A172 (cell line): ENCODE measurements at regions not wholly inside any gene's neighbourhood (a gene's known extent, or its start where the extent isn't known, plus 50 kb on each side); places are given as distances from the start of the nearest gene placed in this dataset.

Experiments
- DNase-seq: peaks from one replicate; pipeline ENCODE4 v3.0.0-alpha.2; 2015; ENCODE audit warnings: low spot score

DNA sequence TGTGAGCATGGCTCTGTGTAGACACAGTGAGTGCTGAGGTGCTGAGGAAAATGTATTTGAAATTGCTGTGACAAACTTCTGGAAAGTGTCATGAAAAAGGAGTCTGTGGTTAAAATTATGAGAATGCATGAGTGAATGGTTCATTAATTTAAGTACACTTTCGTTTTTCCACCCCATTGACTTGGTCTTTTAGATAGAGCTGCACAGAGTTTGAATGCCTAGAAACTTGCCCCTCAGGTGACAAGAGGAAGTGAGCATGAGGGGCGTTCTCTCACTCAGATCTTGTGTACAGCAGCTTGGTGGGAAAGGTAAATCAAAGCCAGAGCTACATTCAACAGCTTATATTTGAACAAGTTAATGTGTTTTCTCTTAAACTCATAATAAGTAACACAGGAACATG is 296.8 kb downstream of the WDR72 start:
- DNase-seq = no peak

DNA sequence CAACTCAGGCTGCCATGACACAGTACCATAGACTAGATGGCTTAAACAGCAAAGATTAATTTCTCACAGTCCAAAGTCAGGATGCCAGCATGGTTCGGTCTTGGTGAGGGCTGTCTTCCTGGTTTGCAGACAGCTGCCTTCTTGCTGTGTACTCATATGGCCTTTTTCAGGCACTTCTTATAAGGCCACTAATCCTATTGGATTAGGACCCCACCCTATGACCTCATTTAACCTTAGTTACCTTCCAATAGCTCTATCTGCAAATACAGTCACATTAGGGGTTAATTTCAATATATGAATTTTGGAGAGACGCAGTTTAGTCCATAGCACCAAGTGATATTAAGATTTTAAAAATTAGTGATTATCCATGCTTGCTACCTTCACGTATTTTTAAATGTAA is 297.8 kb downstream of the WDR72 start:
- DNase-seq = no peak

DNA sequence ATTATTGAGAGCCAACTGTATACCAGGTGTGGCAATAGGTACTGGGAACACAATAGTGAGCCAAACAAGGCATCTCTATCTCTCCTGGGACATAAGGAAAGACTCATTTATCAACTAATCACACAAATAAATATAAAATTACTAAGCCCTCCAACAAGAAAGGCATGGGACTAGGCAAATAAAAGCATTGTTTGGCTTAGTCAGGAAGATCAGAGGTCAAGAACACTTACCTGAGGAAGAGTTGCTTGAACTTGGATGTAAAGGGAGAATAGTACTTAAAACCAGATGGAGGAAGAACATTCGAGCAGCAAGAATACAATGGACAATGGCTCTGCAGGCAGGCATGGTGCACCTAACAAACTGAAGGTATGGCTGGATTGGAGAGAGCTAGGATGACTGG is 300.7 kb downstream of the WDR72 start:
- DNase-seq = no peak

DNA sequence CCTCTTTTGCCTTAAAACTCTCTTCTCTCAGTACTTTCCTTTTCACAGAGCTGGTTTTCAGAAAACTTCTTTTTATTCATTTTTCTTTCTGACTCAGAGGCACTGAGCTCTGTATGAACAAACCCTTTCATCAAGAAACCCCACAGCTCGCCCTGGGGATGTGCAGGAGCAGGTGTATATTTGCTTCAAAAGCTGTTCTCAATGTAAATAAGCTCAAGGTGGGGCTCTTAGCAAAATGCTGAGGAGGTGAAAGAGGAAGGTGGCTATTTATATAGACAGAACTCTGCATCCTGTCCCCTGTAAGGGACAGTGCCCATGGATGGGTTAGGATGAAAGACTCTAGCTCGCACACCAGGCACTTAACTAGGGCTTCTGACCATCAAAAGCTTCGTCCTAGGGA is 302.0 kb downstream of the WDR72 start:
- DNase-seq = no peak

DNA sequence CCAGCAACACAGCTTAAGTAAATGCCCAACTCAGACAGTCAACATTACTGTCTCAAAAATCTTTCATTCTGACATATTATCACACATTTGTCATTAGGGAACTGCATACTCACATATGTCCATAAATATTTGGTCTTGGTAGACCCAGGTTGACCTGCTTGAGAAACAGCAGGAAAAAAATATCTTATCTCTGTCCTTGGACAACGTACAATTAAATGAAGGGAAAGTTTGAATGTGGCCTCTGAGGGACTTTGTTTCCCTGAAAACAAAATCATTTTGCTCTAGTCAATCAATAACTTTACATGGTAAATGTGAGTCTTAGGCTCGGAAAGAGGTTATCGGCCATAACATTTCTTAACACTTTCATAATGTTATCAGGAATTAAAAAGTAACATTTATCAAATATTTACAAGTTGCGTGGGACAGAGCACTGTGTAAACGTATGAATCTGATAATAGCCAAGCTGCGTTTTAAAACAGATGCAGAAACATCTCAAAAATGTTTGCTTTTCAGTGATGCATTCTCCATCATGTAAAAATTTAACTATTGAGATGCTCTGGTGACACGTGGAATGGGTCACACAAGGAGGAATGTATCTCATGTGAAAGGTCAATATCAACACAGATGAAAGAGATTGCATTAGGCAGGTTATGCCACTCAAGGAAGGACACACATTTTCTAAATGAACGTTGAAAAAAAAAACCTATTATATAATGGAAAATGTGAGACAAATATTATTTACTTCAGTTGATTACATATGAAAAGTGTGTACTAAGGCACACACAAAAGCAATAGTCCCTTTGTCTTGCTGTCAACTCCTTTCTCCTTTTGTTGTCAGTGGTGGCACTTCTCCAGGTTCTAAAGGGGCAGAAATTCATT is 304.4 kb downstream of the WDR72 start:
- DNase-seq = no peak

DNA sequence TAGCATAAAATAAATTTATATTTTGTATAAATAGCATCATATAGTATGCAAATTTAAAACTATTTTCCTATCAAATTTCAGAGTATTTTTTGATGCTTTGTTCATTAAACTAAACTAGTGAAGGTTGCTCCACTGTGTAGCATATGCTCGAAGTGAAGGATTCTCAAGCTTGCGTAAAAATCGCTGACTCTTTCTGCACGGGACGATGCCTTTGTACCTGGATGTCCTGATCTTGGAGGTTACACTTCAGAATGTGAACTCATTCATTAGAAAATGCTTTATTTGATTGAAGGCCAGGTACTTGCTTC is 305.0 kb downstream of the WDR72 start:
- no peak for DNase-seq

DNA sequence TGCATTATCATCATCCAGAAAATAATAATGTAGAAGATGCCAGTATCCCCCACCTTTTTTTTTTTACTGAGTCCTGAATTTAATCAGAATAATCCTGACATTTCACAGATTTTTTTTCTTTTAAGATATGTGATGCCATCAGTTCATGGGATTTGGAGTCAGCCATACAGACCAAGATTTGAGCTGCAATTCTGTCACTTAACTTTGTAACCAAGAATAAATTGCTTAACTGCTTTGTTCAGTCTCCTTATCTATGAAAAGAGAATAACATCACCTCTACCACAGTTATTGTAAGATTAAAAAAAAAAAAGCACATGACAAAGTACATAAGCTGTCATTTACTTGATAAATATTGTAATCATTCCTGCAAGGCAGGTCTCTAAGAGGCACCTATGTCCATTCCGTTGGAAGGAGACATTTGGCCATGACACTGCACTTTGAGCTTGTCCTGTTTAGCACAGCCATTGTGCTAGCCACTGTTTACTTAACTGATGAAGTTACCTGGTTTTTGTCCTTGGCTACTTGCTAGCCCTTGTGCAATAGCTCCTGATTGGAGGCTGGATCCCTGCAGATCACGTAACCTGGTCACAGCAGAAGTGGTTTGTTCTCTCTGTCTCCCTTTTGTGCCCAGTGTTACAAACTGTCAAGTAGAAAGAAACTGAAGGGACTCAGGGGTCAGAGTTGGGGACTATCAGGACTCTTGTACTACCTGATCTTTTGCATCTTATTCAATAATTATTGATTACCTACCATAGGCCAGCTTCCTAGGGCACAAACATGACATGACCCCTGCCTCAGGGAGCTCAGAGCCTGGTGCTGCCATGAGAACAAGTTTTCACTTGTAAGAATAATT is 306.0 kb downstream of the WDR72 start:
- no peak for DNase-seq

DNA sequence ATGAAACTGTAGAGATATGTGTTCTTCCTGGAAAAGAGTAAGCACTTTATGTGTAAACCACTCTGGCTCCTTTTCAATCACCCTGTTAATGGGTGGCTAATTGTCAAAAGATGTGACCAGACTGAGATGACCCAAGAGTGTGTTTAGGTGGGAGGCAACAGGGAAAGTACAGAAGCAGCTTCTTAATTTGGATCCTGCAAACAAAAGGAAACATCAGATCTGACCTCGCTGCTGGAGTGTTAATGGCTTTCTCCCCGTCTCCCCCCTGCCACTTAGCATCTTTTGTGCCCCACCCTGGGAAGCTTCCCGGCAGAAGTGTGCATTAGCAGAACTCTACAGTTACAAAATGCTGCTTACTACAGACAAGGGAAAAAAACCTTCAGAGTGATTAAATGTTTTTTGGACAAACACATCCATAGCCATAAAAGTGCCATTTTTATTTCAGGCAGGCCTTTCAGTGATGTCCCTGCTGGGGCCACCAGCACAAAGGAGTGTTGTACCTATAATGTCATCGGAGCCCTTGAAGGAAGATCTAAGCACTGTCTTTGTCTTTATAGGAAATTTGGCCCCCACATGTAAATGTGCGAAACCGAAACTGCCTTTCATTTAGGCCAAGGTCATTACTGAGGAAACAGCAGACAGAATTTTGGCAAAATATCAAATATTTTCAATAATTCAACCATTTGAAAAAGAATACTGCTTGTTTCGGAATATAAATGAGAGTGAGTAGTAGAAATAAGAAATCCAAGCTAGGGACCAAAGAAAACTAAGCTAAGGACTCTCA is 311.0 kb downstream of the WDR72 start:
- no peak for DNase-seq

DNA sequence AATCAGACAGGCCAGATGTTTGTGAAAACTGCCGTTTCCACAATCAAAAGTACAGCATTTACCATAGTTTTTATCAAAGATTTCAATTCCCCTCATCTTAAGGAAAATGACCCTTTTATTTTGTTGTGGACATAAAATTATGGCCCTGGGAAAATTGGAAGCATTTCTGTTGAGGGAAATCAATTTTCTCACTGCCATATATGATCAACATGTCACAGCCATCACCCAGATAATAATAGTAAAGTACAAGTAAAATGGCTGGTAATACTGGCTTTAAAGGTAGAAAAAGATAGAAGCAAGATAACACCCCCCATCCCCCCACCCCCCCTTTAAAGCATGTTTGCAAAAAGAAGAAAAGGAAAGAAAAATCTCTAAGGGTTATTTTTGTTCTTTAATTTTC is 311.7 kb downstream of the WDR72 start:
- no peak for DNase-seq

DNA sequence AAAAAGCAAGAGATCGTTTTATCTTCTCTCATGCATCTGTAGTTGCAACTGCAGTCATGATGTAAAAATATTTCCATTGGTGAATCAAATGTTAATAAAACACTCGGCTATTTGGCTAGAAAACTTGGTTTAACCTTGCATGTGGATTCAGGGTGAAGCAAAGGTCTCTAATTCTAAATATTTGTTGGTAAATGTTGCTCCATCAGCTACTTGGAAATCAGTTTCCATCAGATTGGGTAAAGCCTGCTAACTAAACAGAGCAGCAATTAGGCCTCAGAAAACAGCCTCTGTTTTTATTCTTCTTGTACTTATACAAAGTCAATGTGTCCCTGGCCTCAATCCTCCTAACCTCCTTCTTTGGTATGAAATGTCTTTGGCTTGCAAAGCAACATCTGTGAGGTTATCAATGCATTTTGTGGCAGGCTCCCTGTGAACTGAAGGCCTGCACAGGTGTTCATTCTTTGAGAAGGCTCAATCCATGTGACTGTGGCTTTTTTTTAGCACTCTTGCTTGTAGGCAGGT is 312.3 kb downstream of the WDR72 start:
- DNase-seq = no peak

DNA sequence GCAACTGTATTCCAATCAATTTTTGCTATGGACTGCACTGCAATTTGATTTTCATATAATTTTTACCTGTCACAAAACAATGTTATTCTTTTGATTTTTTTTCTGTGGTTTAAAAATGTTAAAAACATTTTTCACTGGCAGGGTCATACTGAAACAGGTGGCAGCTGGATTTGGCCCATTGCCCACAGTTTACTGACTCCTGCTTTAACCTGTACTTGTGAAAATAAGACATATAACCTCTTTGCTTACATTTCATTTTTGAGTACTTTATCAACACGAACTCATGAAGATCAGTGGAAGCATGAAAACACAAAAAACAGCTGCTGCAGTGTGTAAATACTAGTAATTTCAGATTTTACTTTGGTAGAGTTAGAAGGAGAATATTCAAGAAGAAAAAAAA is 313.1 kb downstream of the WDR72 start:
- DNase-seq = no peak

DNA sequence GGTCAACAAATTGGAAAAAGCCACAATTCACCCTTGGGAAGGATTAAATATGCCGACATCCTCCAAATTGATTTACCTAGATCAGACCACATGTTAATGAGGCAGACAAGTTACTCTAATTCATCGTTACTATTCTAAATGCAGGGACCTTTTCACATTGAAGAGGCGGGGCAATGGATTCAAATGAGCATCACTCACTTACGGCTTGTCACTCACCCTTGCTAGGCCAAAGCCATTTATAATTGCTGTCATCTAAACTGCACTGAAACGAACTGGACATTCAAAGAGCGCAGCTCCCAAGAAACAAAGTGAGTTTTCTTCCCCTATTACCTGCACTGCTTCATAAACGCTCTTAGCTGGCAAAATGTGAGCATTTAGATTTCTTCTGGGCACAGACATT is 313.9 kb downstream of the WDR72 start:
- no peak for DNase-seq

DNA sequence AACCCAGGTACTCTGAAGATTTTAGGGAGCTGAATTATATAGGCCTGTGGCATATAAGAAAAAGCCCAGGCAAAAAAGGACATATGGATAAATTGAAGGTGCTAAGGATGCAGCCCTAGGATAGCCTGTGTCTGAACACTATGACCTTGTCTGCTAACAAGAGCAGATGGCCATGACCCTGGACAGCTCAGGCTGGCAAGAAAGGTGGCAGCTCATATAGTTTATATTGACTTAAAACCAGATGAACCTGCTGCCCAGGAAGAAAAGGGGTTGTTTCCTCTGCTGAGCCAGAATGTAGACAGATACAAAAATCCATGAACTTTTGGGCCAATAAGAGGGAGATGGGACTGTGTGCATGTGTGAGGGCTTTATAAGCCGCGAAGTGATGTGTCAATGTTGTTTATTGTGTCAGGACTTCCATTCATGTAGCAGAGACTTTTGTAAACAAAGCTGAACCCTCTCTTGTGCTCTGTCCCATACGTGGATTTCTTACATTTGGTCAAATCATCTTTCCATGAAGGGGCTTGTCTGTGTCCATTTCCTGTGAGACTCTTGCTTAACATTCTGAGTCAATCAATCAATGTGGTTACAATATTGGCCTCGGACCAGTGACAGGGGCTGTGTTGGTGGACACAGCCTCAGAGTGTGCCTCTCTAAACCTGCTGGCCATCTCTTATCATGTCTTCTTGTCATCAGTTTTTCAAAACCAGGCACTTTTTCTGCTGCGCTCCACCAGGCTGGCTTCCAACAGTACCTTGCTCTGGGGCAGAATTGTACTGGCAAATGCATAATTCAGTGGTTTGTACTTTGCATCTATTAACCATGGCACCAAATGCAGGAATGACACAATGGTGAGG is 321.2 kb downstream of the WDR72 start:
- DNase-seq = no peak

DNA sequence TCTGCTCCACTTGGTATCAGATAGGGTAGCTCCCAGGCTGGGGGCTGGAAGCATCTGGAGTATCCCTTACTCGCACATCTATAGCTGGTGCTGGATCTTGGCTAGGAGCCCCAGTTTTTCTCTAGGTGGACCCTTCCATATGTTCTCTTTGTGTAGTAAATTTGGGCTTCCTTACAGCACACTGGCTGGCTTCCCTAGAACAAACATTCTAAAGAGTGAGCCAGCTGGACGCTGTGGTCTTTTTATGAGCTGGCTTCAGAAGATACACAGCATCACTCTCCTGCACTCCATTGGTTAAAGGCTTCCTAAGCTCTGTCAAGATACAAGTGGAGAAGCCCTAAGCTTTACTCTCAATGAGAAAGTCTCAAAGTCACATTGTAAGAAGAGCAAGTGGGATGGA is 322.1 kb downstream of the WDR72 start:
- DNase-seq = no peak

DNA sequence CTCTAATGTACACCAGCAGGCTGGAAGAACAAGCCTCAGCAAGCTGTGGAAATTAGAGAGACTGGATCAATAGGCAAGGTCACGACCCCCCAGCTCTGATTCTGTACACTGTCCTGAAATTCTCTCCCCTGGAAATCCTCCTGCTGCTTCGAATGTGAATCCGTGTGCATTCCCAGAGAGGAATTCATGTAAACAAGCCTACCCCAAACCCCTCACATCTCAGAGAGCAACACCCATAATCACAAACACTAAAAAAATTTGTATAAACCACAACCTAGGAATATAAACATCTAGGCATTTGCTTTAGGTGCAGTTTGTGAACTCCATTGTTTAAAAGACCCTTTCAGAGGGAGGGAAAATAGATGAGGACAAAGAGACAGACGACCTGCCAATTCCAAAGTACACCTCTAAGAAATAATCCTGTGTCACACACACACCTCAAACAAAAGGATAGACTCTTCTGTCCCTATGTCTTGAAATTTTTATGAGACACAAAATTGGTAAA is 325.2 kb downstream of the WDR72 start:
- no peak for DNase-seq

DNA sequence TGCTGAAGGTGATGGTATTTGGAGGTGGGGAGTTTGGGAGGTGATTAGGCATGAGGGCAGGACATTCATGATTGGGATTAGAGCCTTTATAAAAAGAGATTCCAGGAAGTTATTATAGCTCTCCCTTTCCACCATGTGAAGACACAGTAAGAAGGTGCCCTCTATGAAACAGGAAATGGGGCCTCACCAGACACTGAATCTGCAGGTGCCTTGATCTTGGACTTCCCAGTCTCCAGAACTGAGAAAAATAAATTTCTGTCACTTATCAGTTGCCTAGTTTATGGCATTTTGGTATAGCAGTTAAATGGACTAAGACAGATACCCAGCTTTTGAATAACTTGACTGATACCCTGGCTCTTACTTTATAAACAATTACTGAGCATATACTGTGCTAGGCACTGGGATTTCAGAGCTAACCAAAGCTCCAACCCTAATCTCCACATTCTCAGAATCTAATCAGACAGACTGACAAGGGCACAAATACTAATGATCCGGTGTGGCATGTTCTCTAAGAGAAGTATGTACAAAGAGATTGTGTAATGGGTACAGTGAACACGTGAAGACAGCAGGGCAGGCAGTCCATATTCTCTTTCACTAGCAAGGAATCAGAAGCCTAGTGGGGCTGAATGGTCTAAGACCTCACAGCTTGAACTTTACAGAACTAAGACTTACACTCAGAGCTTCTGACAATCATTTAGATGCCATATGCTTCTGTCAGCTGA is 343.1 kb downstream of the WDR72 start:
- DNase-seq = no peak

DNA sequence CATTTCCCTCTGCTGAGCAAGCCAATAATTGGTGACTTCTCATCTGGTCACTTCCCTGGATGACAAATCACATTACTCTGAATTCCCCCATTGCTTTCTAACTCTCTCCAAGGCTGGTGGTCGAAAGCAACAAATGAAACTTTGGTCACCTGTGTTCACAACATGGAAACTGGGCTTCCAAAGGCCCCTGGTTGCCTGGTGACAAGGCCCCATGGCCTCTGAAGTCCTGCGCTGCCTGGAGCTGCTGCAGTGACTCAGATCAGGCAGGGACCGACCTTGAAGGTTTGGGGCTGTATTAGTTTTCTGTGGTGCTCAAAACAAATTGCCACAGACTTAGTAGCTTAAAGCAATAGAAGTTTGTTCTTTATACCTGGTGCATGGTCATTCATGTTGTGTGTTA is 345.3 kb downstream of the WDR72 start:
- DNase-seq = no peak

DNA sequence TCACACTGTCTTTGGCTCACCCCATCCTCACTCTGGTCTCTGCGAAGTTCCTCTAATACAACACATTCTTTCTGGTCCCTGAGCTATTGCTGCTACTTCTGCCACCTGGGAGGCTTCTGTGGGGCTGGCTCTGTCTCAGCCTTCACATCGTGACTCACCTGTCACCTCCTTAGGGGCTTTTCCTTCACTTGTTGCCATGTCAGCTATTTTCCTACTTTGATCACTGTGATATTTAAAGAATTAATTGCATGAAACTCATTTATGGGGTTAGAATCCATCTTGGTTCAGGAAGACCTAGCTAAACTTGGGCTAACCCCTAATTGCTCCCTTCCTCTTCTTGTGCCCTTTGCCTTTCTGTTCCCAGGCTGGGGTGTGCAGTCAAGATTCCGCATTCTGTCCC is 346.9 kb downstream of the WDR72 start:
- DNase-seq = no peak

DNA sequence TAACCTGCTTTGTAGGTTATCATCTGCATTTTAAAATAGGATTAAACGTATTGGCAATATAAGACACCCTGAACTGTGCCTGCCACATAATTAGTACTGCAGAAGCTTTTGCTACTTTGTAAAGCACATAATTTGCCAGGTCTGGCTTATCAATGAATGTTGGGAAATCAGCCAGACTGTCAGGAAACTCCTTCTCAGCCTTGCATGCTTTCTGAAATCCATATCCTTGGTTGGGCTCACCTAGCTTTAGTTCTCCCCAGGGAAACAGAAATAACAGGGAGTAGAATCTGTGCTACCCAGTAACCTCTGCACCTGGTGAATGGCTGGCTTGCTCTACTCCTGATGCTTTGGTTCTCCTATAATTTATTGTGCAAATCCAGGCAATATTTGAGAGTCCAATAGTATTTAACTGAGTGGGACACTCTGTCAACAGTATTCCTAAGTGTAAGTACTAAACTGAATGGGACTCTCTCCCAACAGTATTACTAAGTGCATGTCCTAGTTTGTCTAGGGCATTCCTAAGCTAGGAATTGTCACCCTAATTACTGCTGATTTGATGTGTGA is 354.5 kb downstream of the WDR72 start:
- DNase-seq = no peak

DNA sequence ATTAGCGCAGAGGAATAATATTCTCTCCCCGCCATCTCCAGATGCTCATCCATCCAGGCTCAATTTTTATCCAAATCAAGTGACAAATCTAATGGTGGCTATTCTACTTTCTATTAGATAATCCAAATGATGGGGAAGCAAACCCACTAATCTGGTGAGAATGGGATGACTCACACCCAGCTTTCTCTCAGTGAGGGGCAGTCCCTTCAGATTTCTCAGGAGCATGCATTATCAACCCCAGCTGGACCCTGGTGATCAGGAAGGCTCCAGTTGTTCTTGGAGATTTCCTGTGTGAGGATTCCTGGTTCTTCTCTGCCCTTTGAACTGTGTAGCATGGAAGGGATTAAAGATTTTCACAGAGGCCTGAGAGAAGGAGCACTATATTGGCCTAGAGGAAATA is 358.0 kb downstream of the WDR72 start:
- no peak for DNase-seq
